ENCODE measurements at regions not wholly inside any gene's neighbourhood (a gene's known extent, or its start where the extent isn't known, plus 50 kb on each side); places are given as distances from the start of the nearest gene placed in this dataset.
A peak's percentile ranks its signal among the peaks of the same experiment; 100 is the strongest.

GRCh38 chr14:71824816-71825215 is 107.4 kb upstream of the RGS6 start:
- DNase-seq: no peak

DNA sequence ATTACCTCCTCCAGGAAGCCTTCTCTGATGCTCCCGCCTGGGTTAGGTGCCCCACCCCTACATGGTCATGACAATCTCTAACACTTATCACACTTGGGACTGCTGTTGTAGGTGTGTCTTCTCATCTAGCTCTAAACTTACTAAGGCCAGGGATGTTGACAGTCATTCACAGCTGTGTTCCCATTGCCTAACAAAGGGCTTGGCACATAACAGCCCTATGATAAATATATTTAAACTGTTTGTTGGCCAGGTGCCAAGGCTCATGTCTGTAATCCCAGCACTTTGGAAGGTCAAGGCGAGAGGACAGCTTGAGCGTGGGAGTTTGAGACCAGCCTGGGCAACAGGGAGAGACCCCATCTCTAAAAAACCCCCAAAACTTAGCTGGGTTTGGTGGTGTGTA is 98.8 kb upstream of the RGS6 start:
- DNase-seq: no peak

- no peak for DNase-seq
Observed at GRCh38 chr14:71834284-71835204, 97.7 kb upstream of the RGS6 start.

- DNase-seq: no peak
Observed at GRCh38 chr14:71852181-71852580, 80.0 kb upstream of the RGS6 start.

DNA sequence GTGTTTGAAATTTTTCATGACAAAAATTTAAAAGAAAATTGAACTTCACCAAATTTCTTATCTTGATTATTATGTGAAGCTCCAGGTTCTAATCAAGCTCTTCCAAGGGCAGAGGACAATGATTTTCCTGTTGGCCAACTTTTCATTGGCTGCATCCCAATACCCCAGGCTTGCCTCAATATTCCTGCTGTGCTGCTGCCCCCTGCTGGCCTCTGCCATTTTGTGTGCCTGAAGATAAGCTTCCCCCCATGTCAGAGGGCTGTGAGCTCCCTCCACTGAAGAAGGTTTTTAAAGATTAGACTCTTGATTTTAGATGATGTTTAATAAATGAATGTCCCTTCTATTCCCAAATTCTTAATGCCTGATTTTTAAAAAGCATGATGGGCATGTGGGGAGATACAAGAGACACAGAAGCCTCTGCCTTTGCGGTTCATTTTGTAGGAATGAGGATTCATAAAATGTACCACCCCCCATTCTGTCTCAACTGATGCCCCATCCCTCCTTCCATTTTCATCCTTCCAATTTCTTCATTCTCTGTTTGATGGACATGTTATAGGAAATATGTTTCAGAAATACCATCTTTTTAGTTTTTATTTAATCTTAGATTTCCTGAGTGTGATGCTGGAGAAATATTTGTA is 76.7 kb upstream of the RGS6 start:
- DNase-seq: peak; percentile 19

DNA sequence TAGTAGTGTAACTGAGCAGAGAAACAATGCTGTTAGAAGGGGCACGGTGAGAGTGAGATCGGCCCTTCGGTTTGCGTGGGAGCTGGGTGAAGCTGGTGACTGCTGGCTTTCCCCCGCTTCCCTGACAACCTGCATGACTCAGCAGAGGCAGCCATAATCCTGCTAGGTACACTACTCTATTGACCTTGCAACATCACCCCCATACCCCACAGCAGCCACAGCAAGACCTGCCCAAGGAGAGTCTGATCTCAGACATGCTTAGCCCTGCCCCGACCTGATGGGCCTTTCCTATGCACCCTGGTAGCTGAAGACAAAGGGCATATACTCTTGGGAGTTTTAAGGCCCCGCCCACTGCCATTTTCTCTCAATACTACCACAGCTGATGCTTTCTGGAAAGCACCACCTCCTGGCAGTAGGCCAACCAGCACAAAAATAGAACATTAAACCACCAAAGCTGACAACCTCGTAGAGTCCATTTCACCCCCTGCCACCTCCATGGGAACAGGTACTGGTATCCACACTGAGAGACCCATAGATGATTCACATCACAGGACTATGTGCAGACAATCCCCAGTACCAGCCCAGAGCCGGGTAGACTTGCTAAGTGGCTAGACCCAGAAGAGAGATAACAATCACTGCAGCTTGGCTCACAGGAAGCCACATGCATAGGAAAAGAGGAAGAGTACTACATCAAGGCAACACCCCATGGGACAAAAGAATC is 75.9 kb upstream of the RGS6 start:
- DNase-seq: no peak

- DNase-seq: no peak
Observed at GRCh38 chr14:71863049-71863448, 69.2 kb upstream of the RGS6 start.

GRCh38 chr14:71863766-71864165 is 68.5 kb upstream of the RGS6 start:
- DNase-seq: no peak
